T-cell (primary cell): ENCODE measurements at regions not wholly inside any gene's neighbourhood (a gene's known extent, or its start where the extent isn't known, plus 50 kb on each side); places are given as distances from the start of the nearest gene placed in this dataset.

ENCODE experiments used
- ATAC-seq, 4 experiments: fragments of 200-7000 bp in 3 of 4; fragments of 150-1000 bp in 1 of 4; cut with Tn5 transposase; replicated peaks in 1 of 4; 1 replicate in 3 of 4; 2 replicates in 1 of 4; pipeline ENCODE4 v1.10.0; 2021; ENCODE audit warnings: moderate library complexity in 3 of 4, mild to moderate bottlenecking in 2 of 4, moderate number of reproducible peaks in 1 of 4
- CTCF ChIA-PET, 2 donors: fragments of 300-600 bp; sonication (Branson Sonifier 250); formaldehyde crosslinking; loops; one replicate each; lab custom pipeline; 2022; ENCODE audit warnings: antibody characterized with exemption in 2 of 2; lab: Charles Lee
- POLR2A ChIA-PET, 2 donors: fragments of 300-600 bp; sonication (Branson Sonifier 250); formaldehyde crosslinking; loops; one replicate each; lab custom pipeline; 2022; ENCODE audit warnings: antibody characterized with exemption in 2 of 2; lab: Charles Lee
- DNase-seq, 35 experiments: peaks; one replicate each; pipeline versions ENCODE4 v3.0.0 to v3.0.0-alpha.2; 2013 to 2023
- H3K27ac ChIP-seq: one replicate; pipeline ENCODE4 v1.5.1; 2013; ENCODE audit warnings: low read length
- H3K27me3 ChIP-seq, 2 experiments: replicated peaks in 1 of 2; 1 replicate in 1 of 2; 2 replicates in 1 of 2; pipeline versions ENCODE4 v1.6.1 to v1.7.0; 2013; ENCODE audit warnings: low read length in 1 of 2, mixed read lengths in 1 of 2; ENCODE audit not compliant: control insufficient read depth in 2 of 2, insufficient read depth in 2 of 2; ENCODE audit errors: extremely low read depth in 1 of 2
- H3K36me3 ChIP-seq, 2 donors: 1 replicate in 1 of 2; 2 replicates in 1 of 2; pipeline versions ENCODE4 v1.6.1 to v1.7.0; 2013; ENCODE audit warnings: low read length in 1 of 2; ENCODE audit not compliant: control insufficient read depth in 2 of 2, insufficient read depth in 1 of 2; ENCODE audit errors: extremely low read depth in 1 of 2
- H3K4me1 ChIP-seq, 2 experiments: 1 replicate in 1 of 2; 2 replicates in 1 of 2; pipeline versions ENCODE4 v1.6.1 to v1.7.0; 2013; ENCODE audit warnings: low read length in 2 of 2, mixed read lengths in 1 of 2; ENCODE audit not compliant: insufficient read depth in 2 of 2, control insufficient read depth in 1 of 2; ENCODE audit errors: extremely low read depth in 1 of 2
- H3K4me3 ChIP-seq, 2 donors: 1 replicate in 1 of 2; 2 replicates in 1 of 2; pipeline versions ENCODE4 v1.5.1 to v1.7.0; 2013; ENCODE audit warnings: mild to moderate bottlenecking in 2 of 2, low read length in 1 of 2, moderate library complexity in 1 of 2; ENCODE audit not compliant: control insufficient read depth in 1 of 2; ENCODE audit errors: extremely low read depth in 1 of 2
- H3K9me3 ChIP-seq: 2 replicates; pipeline ENCODE4 v1.7.0; 2013
- H3K27ac Mint-ChIP-seq, 2 donors: one replicate each; pipeline ENCODE4 v1.8.0; 2020 to 2021; ENCODE audit warnings: mild to moderate bottlenecking in 2 of 2, mixed read lengths in 2 of 2
- H3K27me3 Mint-ChIP-seq, 2 donors: one replicate each; pipeline ENCODE4 v1.8.0; 2021 to 2022; ENCODE audit warnings: mixed read lengths in 2 of 2
- H3K36me3 Mint-ChIP-seq: one replicate; pipeline ENCODE4 v1.8.0; 2021; ENCODE audit warnings: mixed read lengths
- H3K4me1 Mint-ChIP-seq, 3 donors: one replicate each; pipeline ENCODE4 v1.8.0; 2020 to 2022; ENCODE audit warnings: mixed read lengths in 3 of 3, mild to moderate bottlenecking in 1 of 3
- H3K4me3 Mint-ChIP-seq, 3 donors: one replicate each; pipeline ENCODE4 v1.8.0; 2020 to 2022; ENCODE audit warnings: mild to moderate bottlenecking in 3 of 3, mixed read lengths in 3 of 3, moderate library complexity in 3 of 3
- H3K9me3 Mint-ChIP-seq, 3 donors: one replicate each; pipeline ENCODE4 v1.8.0; 2020 to 2022; ENCODE audit warnings: mixed read lengths in 3 of 3
- WGBS: methylation state at CpG from one replicate; pipeline ENCODE4 v1.1.5; 2013; ENCODE audit warnings: missing lambda C conversion rate; ENCODE audit not compliant: insufficient coverage; 5-methylcytosine and 5-hydroxymethylcytosine counted together

DNA sequence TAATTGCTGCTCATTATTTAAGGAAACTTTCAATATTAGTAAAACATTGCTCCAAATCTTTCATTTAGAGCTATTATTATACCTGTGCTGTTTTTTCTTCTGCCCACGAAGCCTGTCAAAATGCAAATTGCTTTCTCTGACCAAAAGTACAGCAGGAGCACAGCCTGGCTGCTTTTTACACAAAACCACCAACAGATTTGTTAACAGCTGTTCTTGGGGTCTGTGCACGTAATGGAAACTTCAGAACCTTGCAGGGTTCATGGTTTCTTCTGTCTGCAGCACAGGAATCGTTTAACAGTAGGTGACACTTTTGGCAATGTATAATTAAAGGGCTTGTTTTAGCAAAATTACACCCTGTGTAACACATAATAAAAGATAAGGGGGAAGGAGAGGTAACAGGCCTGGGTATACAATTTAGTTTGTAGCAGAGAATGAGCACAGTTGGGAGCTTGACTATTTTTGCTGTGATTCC, 447.3 kb downstream of the KCNJ3 start:
- 33% methylated on average over 1 of the region's 3 CpGs for WGBS
- Mint-ChIP-seq H3K4me3 (no peak overlapping the region), H3K4me1 (no peaks in the 10 kb centered on the region), H3K36me3 (no peaks in the 10 kb centered on the region), H3K27me3 (no peaks in the 10 kb centered on the region), H3K27ac (no peak overlapping the region), H3K9me3 (no peaks in the 10 kb centered on the region)
- no peak overlapping the region for H3K4me3 ChIP-seq
- ChIA-PET CTCF (interaction anchor here in 1 of 2 donors (0.5 kb wide), 1 partner anchor 26 kb away, joined by 3 read pairs; no protein-coding TSS in a partner anchor), POLR2A (no interaction called here)
- H3K4me1 ChIP-seq = no peaks in the 10 kb centered on the region
- H3K27ac ChIP-seq = no peak overlapping the region
- no peaks in the 10 kb centered on the region for H3K27me3 ChIP-seq
- no peaks in the 10 kb centered on the region for H3K9me3 ChIP-seq
- no peak for ATAC-seq
- DNase-seq = no peak
- no peaks in the 10 kb centered on the region for H3K36me3 ChIP-seq

DNA sequence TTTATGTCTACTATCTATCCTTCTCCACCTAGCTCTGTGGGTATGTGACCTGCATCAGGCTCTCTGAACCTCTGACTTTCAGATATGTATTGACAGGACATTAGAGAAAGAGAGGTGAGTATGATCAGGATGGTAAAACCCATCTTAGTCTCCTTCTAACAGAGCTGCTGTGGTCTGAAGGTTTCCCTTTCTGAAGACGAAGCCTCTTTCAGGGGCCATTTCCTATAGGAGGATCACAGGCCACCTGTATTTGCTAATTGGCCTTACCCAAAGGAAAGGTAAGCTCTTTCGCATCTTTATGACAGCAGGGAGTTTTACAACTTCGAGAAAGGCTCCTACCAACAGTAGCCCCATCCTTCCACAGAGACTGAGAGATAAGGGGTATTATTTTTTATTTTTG, 442.9 kb downstream of the KCNJ3 start:
- no peaks in the 10 kb centered on the region for H3K36me3 ChIP-seq
- no peak for ATAC-seq
- no peak overlapping the region for H3K27ac Mint-ChIP-seq
- WGBS = no CpG with 5 or more reads among the region's 3 CpGs
- no peak overlapping the region for H3K4me3 Mint-ChIP-seq
- no peak overlapping the region for H3K27ac ChIP-seq
- H3K4me1 Mint-ChIP-seq = no peaks in the 10 kb centered on the region
- H3K27me3 ChIP-seq = no peaks in the 10 kb centered on the region
- no peaks in the 10 kb centered on the region for H3K4me1 ChIP-seq
- no peaks in the 10 kb centered on the region for H3K36me3 Mint-ChIP-seq
- H3K27me3 Mint-ChIP-seq = no peaks in the 10 kb centered on the region
- no peaks in the 10 kb centered on the region for H3K9me3 ChIP-seq
- POLR2A ChIA-PET = no interaction called here
- no peak overlapping the region for H3K4me3 ChIP-seq
- no peaks in the 10 kb centered on the region for H3K9me3 Mint-ChIP-seq
- CTCF ChIA-PET = no interaction called here
- DNase-seq = no peak

- WGBS = no CpG with 5 or more reads among the region's 5 CpGs
- ChIA-PET CTCF (no interaction called here), POLR2A (no interaction called here)
- Mint-ChIP-seq H3K27ac (no peak overlapping the region), H3K36me3 (no peaks in the 10 kb centered on the region), H3K4me1 (no peaks in the 10 kb centered on the region), H3K9me3 (peaks cover 0 to 7% (median 4%) of the 10 kb centered on the region in 3 donors), H3K4me3 (no peak overlapping the region), H3K27me3 (no peaks in the 10 kb centered on the region)
- Histone ChIP-seq H3K27me3 (no peaks in the 10 kb centered on the region), H3K4me3 (no peak overlapping the region), H3K4me1 (no peaks in the 10 kb centered on the region), H3K9me3 (no peaks in the 10 kb centered on the region), H3K27ac (no peak overlapping the region), H3K36me3 (no peaks in the 10 kb centered on the region)
- no peak for ATAC-seq
- no peak for DNase-seq
Measured at GRCh38 chr2:155125585-155126230, 427.2 kb downstream of the KCNJ3 start.

DNA sequence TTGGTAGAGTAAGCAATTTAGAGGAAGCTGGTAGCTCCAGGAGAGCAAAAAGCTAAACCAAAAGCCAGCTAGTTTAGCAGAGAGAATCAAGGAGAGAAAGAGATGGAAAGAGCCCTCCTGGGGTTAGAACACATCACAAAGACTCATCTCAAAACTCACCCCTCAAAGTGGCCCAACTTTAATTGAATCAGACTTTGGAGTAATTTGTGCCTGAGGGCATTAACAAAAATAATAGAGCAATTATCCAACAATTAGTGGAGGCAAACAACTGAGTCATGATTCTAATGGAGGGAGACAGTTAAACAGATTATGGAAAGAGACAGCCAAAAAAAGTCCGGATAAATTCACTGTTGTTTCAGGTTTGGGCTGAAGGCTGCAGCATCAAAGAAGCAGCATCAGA, 417.4 kb downstream of the KCNJ3 start:
- Histone ChIP-seq H3K4me3 (no peak overlapping the region), H3K27me3 (no peaks in the 10 kb centered on the region), H3K36me3 (no peaks in the 10 kb centered on the region), H3K9me3 (no peaks in the 10 kb centered on the region), H3K4me1 (no peaks in the 10 kb centered on the region), H3K27ac (no peak overlapping the region)
- no peak for ATAC-seq
- no peak for DNase-seq
- no CpG with 5 or more reads among the region's 1 CpG for WGBS
- Mint-ChIP-seq H3K27ac (no peak overlapping the region), H3K4me3 (no peak overlapping the region), H3K4me1 (no peaks in the 10 kb centered on the region), H3K9me3 (peaks cover 3 to 20% (median 6%) of the 10 kb centered on the region in 3 donors), H3K36me3 (no peaks in the 10 kb centered on the region), H3K27me3 (no peaks in the 10 kb centered on the region)
- CTCF ChIA-PET = no interaction called here
- POLR2A ChIA-PET = no interaction called here

- H3K9me3 Mint-ChIP-seq = peaks cover 3 to 15% (median 5%) of the 10 kb centered on the region in 3 donors
- H3K27me3 Mint-ChIP-seq = no peaks in the 10 kb centered on the region
- Histone ChIP-seq H3K4me1 (no peaks in the 10 kb centered on the region), H3K27ac (no peak overlapping the region), H3K36me3 (no peaks in the 10 kb centered on the region), H3K9me3 (no peaks in the 10 kb centered on the region), H3K4me3 (no peak overlapping the region), H3K27me3 (no peaks in the 10 kb centered on the region)
- no peaks in the 10 kb centered on the region for H3K36me3 Mint-ChIP-seq
- H3K27ac Mint-ChIP-seq = no peak overlapping the region
- no peak overlapping the region for H3K4me3 Mint-ChIP-seq
- no CpG with 5 or more reads among the region's 1 CpG for WGBS
- DNase-seq = no peak
- ChIA-PET CTCF (no interaction called here), POLR2A (no interaction called here)
- no peak for ATAC-seq
- no peaks in the 10 kb centered on the region for H3K4me1 Mint-ChIP-seq
Measured at GRCh38 chr2:155111070-155111469, 412.6 kb downstream of the KCNJ3 start.

- peaks cover 2 to 11% (median 4%) of the 10 kb centered on the region in 3 donors for H3K9me3 Mint-ChIP-seq
- DNase-seq (no peak), ATAC-seq (no peak)
- no peak overlapping the region for H3K4me3 ChIP-seq
- no peaks in the 10 kb centered on the region for H3K27me3 ChIP-seq
- H3K36me3 ChIP-seq = no peaks in the 10 kb centered on the region
- no peaks in the 10 kb centered on the region for H3K4me1 ChIP-seq
- H3K27me3 Mint-ChIP-seq = no peaks in the 10 kb centered on the region
- H3K4me1 Mint-ChIP-seq = no peaks in the 10 kb centered on the region
- no peaks in the 10 kb centered on the region for H3K36me3 Mint-ChIP-seq
- ChIA-PET CTCF (no interaction called here), POLR2A (no interaction called here)
- H3K9me3 ChIP-seq = no peaks in the 10 kb centered on the region
- no peak overlapping the region for H3K27ac Mint-ChIP-seq
- H3K4me3 Mint-ChIP-seq = no peak overlapping the region
- no CpG with 5 or more reads among the region's 1 CpG for WGBS
- H3K27ac ChIP-seq = no peak overlapping the region
Measured at GRCh38 chr2:155109527-155109926, 411.0 kb downstream of the KCNJ3 start.

DNA sequence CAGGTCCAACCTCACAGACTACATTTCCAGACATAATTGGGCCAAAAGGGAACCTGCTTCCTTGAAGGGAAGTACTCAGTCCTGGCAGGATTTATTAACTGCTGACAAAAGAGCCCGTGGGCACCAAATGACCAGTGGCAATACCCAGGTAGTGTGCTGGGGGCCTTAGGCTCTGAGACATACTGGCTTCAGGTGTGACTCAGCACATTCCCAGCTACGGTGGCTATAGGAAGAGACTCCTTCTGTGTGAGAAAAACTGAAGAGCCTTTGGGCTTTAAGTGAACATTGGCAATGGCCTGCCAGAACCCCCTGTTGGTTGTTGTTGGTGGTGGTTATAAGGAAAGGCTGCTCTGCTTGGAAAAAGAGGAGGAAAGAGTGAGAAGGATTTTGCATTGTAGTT, 401.8 kb downstream of the KCNJ3 start:
- CTCF ChIA-PET = no interaction called here
- POLR2A ChIA-PET = no interaction called here
- Mint-ChIP-seq H3K27ac (no peak overlapping the region), H3K27me3 (no peaks in the 10 kb centered on the region), H3K9me3 (peaks cover 6 to 23% (median 9%) of the 10 kb centered on the region in 3 donors), H3K4me3 (no peak overlapping the region), H3K36me3 (no peaks in the 10 kb centered on the region), H3K4me1 (no peaks in the 10 kb centered on the region)
- DNase-seq (no peak), ATAC-seq (no peak)
- Histone ChIP-seq H3K36me3 (no peaks in the 10 kb centered on the region), H3K27ac (no peak overlapping the region), H3K9me3 (no peaks in the 10 kb centered on the region), H3K4me3 (no peak overlapping the region), H3K4me1 (no peaks in the 10 kb centered on the region), H3K27me3 (no peaks in the 10 kb centered on the region)
- WGBS = 32% methylated on average over 2 of the region's 2 CpGs
